Endodermal cell (in vitro differentiated cells): ENCODE measurements at regions not wholly inside any gene's neighbourhood (a gene's known extent, or its start where the extent isn't known, plus 50 kb on each side); places are given as distances from the start of the nearest gene placed in this dataset.
"Not testable (repeated sequence)": the region's sequence is repeated elsewhere in the genome, so short reads cannot be mapped to it uniquely, and the experiment has no call there.

Source experiments
- DNase-seq: peaks from one replicate; pipeline ENCODE4 v3.0.0-alpha.2; 2017
- H3K27ac ChIP-seq: 2 replicates; pipeline ENCODE4 v1.5.1; 2013; ENCODE audit warnings: mild to moderate bottlenecking, low read depth, low read length, moderate library complexity
- H3K27me3 ChIP-seq: 2 replicates; pipeline ENCODE4 v1.6.1; 2013; ENCODE audit warnings: mild to moderate bottlenecking, low read length, moderate library complexity; ENCODE audit not compliant: insufficient read depth, control insufficient read depth, poor library complexity, severe bottlenecking
- H3K36me3 ChIP-seq: 2 replicates; pipeline ENCODE4 v1.7.0; 2013; ENCODE audit warnings: mild to moderate bottlenecking, low read length, moderate library complexity; ENCODE audit not compliant: control insufficient read depth, insufficient read depth
- H3K4me1 ChIP-seq: one replicate; pipeline ENCODE4 v1.7.0; 2013; ENCODE audit warnings: low read length; ENCODE audit not compliant: control insufficient read depth, insufficient read depth
- H3K4me3 ChIP-seq: 2 replicates; pipeline ENCODE4 v1.5.1; 2013; ENCODE audit warnings: mild to moderate bottlenecking, low read length, moderate library complexity
- H3K9ac ChIP-seq: 2 replicates; pipeline ENCODE4 v1.6.1; 2013; ENCODE audit warnings: mild to moderate bottlenecking, low read length, moderate library complexity; ENCODE audit not compliant: poor library complexity, severe bottlenecking; ENCODE audit errors: extremely low read depth
- H3K9me3 ChIP-seq: 2 replicates; pipeline ENCODE4 v1.6.1; 2013; ENCODE audit warnings: mild to moderate bottlenecking, low read length, moderate library complexity; ENCODE audit not compliant: control insufficient read depth
- H3K27ac Mint-ChIP-seq: 2 replicates; pipeline ENCODE4 v1.8.0; 2020; ENCODE audit warnings: mixed read lengths
- H3K27me3 Mint-ChIP-seq: 2 replicates; pipeline ENCODE4 v1.8.0; 2021; ENCODE audit warnings: mild to moderate bottlenecking, mixed read lengths; ENCODE audit not compliant: insufficient read depth
- H3K36me3 Mint-ChIP-seq: 2 replicates; pipeline ENCODE4 v1.8.0; 2020; ENCODE audit warnings: low read depth, mixed read lengths
- H3K4me1 Mint-ChIP-seq: 2 replicates; pipeline ENCODE4 v1.8.0; 2020; ENCODE audit warnings: mixed read lengths
- H3K4me3 Mint-ChIP-seq: 2 replicates; pipeline ENCODE4 v1.8.0; 2020; ENCODE audit warnings: mild to moderate bottlenecking, moderate library complexity, mixed read lengths
- H3K9me3 Mint-ChIP-seq: 2 replicates; pipeline ENCODE4 v1.8.0; 2020; ENCODE audit warnings: mild to moderate bottlenecking, mixed read lengths
- WGBS, 2 experiments: methylation state at CpG; one replicate each; pipeline versions ENCODE4 v1.1.5 to v1.1.7; 2013; ENCODE audit warnings: missing lambda C conversion rate in 2 of 2, mixed read lengths in 1 of 2; ENCODE audit not compliant: insufficient coverage in 1 of 2, insufficient read length in 1 of 2; 5-methylcytosine and 5-hydroxymethylcytosine counted together

DNA sequence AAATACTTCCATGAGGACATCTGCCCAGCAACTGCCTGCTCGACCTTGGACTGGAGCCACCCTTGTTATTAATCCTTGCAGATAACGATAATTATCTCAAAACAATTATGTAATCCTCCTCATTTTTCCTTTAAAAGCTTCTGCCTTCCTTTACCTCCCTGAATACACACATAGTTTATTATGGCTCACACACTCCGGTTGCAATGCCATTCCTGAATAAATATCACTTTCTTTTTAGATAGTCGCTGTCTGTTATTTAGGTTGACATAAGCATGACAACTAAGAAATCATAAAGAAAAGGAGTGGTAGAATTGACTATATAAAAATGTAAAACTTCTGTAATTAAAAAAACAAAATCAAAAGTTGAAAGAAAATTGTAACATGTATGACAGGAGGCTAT lies 64.8 kb downstream of the B4GALT7 start:
- not testable (repeated sequence) for H3K36me3 ChIP-seq, H3K9ac ChIP-seq, H3K9me3 Mint-ChIP-seq, H3K27me3 Mint-ChIP-seq, H3K36me3 Mint-ChIP-seq, H3K4me1 Mint-ChIP-seq, H3K27ac Mint-ChIP-seq, H3K27ac ChIP-seq, H3K27me3 ChIP-seq, H3K4me3 ChIP-seq, DNase-seq, H3K4me1 ChIP-seq, H3K9me3 ChIP-seq, H3K4me3 Mint-ChIP-seq
- 97 to 100% methylated on average over 1 to 2 of the region's 4 CpGs for WGBS, 2 experiments

DNA sequence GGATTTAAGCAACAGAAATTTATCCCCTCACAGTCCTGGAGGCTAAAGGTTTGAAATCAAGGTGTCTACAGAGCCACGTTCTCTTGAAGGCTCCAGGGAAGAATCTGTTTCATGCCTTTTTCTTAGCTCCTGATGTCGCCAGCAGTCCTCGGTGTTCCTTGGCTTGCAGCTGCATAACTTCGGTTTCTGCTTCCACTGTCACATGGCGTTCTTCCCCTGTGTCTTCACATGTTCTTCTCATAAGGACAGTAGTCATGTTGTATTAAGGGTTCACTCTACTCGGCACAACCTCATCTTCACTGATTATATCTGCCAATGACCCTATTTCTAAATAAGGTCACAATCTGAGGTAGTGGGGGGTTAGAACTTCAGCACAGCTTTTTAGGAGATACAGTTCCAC lies 65.2 kb downstream of the B4GALT7 start:
- not testable (repeated sequence) for DNase-seq, H3K36me3 ChIP-seq, H3K9ac ChIP-seq, H3K9me3 ChIP-seq, H3K27ac ChIP-seq, H3K4me1 ChIP-seq, H3K36me3 Mint-ChIP-seq, H3K27ac Mint-ChIP-seq, H3K4me3 Mint-ChIP-seq, H3K4me3 ChIP-seq, H3K4me1 Mint-ChIP-seq, H3K27me3 ChIP-seq, H3K27me3 Mint-ChIP-seq, H3K9me3 Mint-ChIP-seq
- no CpG with 5 or more reads among the region's 6 CpGs for WGBS, 2 experiments

DNA sequence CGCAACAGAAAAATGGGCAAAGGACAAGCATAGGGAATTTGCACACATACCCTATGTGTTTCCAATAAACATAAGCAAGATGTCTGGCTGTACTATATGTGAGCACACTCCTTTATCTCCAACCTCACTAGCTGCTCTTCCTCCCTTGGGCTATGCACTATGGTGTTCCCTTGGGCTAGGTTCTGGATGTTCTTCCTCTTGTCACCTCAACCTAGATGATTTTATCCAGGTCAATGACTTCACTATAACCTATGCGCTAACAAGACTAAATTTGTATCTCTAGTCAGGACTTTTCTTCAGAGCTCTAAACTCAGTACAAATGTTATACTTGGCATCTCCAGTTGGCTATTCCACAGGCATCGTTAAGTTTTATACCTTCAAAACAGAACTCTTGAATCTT lies 66.0 kb downstream of the B4GALT7 start:
- not testable (repeated sequence) for H3K4me1 ChIP-seq, H3K27ac ChIP-seq, H3K4me3 Mint-ChIP-seq, H3K9me3 ChIP-seq, H3K27ac Mint-ChIP-seq, H3K27me3 ChIP-seq, H3K9ac ChIP-seq, H3K27me3 Mint-ChIP-seq, H3K9me3 Mint-ChIP-seq, DNase-seq, H3K36me3 Mint-ChIP-seq, H3K36me3 ChIP-seq, H3K4me1 Mint-ChIP-seq, H3K4me3 ChIP-seq
- WGBS, 2 experiments = 100% methylated on average over 1 of the region's 3 CpGs; no CpG with 5 or more reads in 1 of the 2 experiments

DNA sequence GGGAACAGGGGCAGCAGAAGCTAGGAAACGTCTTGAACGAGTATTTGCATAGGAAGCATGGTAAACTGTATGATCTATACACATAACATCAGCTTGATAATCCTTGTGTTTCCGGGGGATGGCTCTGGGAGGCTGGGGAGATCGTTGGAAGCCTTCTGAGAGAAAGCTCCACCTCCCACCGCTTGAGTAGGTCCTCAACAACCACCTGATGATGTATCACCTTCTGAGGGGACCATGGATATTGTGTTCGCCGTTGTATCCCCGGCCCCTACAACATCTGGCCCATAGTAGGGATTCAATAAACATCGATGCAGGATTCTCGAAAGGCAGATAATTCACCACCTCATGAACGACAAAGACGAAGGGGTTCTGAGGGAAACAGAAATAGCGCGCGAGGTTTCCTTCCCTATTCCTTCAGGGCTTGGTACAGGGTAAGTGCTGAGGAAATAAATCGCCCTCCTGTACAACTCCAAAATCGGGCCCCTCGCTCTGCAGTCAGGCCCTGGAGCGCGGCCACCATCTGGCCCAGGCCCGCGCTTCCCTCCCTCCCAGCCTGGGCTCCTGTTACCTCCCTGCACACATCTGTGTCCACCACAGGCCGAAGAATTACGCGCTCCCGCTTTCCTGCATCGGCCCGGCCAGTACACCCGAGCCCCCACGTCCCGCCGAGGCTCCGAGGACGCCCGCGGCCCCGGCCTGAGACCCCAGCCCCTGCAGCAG lies 71.3 kb downstream of the B4GALT7 start:
- H3K9me3 Mint-ChIP-seq, H3K9ac ChIP-seq, H3K27ac Mint-ChIP-seq, H3K4me3 Mint-ChIP-seq, H3K36me3 Mint-ChIP-seq, DNase-seq, H3K36me3 ChIP-seq, H3K27ac ChIP-seq, H3K27me3 ChIP-seq, H3K4me1 Mint-ChIP-seq, H3K4me1 ChIP-seq, H3K9me3 ChIP-seq: not testable (repeated sequence)
- 67% methylated on average over 5 of the region's 37 CpGs; no CpG with 5 or more reads in 1 of the 2 experiments for WGBS, 2 experiments
- H3K27me3 Mint-ChIP-seq = peaks cover 25% of the 10 kb centered on the region
- H3K4me3 ChIP-seq = peak overlapping the region; percentile 65

DNA sequence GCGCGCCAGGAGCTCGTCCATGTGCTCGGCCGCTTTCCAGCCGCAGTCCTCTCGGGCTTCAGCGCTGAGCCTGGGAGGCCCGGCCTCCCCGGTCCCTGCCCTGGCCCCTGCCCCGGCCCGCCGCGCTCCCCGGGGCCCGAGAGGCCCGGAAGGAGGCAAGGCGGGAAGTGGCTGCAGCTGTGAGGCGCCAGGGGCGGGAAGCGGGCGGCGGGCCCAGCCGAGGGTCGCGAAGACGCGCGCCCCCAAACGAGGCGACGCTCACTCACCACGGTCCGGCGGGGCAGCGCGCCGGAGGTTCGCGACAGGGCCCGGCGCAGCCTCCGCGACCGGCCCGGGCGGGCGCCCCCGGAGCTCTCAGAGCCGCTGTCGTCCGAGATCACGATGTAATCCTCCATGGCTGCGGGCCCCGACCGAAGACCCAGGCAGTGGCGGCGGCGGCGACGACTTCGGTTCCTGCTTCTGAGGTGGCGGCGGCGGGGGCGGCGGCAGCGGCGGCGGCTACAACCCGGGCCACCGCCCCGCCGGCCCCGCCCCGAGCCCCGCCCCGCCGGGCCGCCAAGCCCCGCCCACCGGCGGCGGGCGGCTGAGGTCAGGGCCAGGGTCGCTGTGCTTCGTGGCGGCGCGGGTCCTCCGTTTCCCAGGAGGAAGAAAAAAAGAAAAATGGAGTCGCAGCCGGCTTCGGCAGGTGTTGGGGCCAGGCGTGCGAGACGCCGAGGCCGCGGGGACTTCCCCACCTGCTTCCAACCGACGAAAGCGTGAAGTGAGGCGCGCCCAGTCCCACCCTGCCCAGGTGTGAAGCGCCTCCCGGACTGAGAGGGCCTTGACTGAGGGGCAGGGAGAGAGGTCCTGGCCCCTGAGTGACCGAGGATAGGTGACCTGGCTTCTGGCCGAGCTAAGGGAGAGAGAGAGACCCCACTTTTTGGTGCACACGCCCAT lies 72.1 kb downstream of the B4GALT7 start:
- not testable (repeated sequence) for H3K36me3 ChIP-seq, H3K4me3 Mint-ChIP-seq, H3K36me3 Mint-ChIP-seq, H3K27me3 ChIP-seq, H3K9ac ChIP-seq, H3K4me1 Mint-ChIP-seq, H3K27ac ChIP-seq, H3K4me1 ChIP-seq, H3K9me3 Mint-ChIP-seq, H3K27ac Mint-ChIP-seq, H3K9me3 ChIP-seq, H3K4me3 ChIP-seq
- peak; percentile 86 for DNase-seq
- H3K27me3 Mint-ChIP-seq = peaks cover 26% of the 10 kb centered on the region
- 0% methylated on average over 53 of the region's 110 CpGs; no CpG with 5 or more reads in 1 of the 2 experiments for WGBS, 2 experiments
